Stimulated activated CD4-positive, alpha-beta T cell treated with anti-CD3 and anti-CD28 coated beads, Interleukin-2, amount 100 ng/mL, for 4 hours (primary cell): ENCODE measurements at regions not wholly inside any gene's neighbourhood (a gene's known extent, or its start where the extent isn't known, plus 50 kb on each side); places are given as distances from the start of the nearest gene placed in this dataset.
"Not testable (repeated sequence)": the region's sequence is repeated elsewhere in the genome, so short reads cannot be mapped to it uniquely, and the experiment has no call there.

Experiments
- DNase-seq: peaks from one replicate; pipeline ENCODE4 v3.0.0-alpha.2; 2020; ENCODE audit warnings: low read depth

DNA sequence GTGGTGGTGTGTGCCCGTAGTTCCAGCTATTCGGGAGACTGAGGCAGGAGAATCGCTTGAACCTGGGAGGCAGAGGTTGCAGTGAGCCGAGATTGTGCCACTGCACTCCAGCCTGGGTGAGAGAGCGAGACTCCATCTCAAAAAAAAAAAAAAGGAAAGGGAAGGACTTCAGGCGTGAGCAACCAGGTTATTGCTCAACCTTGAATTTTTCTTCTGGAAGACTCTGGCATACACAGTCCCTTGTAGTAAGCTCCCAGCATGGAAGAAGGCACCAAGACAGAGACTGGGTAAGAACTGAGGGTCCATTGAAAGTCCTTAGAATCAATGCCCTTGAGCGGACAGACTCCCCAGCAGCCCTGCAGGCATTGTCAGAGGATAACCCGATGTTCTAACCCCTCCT is 75.0 kb downstream of the C9orf50 start:
- not testable (repeated sequence) for DNase-seq

DNA sequence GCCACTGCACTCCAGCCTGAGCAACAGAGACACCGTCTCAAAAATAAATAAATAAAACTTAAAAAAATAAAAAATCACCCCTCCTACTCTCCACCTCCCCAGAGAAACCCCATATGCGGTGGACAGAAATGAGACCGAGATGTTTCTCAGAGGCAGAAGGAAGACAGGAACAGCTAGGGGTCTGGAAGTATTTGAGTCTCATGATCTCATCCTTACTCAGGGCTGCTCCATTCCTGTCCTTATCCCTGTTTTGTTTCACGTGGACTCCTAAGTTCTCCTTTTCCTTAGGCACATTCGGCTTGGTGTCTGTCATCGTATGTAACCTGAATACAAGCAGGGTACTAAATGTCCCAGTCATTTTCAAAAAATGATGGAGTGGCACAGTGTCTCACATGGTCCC is 76.1 kb downstream of the C9orf50 start:
- DNase-seq, result no peak

GRCh38 chr9:129542741-129543140 is 78.2 kb downstream of the C9orf50 start:
- no peak for DNase-seq

DNA sequence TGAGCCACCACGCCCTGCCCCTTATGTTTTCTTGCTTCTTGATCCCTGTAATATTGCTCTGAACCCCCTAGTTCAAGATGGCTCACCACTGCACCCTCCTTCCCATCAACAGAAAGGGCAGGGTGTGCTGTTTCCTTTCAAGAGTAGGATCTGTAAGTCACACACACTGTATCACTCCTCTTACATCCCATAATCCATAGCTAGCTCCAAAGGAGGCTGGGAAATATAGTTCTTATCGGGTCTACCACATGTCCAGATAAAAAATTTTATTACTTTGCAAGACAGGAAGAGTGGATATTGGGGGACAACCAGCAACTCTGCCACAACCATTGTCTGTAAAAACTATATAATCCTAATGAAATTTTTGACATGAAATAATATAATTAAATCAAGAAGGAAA is 79.6 kb downstream of the C9orf50 start:
- DNase-seq, result no peak

- no peak for DNase-seq
Observed at GRCh38 chr9:129539446-129539845, 81.5 kb downstream of the C9orf50 start.

DNA sequence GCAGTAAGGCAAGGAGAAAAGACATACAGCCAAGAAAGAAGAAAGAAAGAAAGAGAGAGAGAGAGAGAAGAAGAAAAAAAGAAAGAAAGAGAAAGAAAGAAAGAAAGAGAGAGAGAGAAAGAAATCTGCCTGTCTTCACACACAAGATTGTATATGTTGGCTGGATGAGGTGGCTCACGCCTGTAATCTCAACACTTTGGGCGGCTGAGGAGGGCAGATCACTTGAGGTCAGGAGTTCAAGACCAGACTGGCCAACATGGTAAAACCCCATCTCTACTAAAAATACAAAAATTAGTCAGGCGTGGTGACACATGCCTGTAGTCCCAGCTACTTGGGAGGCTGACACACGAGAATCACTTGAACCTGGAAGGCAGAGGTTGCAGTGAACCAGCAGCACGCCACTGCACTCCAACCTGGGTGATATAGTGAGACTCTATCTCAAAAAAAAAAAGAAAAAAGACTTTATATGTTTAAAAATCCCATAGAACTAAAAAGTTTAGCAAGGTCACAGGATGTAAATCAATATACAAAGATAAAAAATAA is 89.0 kb downstream of the C9orf50 start:
- DNase-seq, result not testable (repeated sequence)

DNA sequence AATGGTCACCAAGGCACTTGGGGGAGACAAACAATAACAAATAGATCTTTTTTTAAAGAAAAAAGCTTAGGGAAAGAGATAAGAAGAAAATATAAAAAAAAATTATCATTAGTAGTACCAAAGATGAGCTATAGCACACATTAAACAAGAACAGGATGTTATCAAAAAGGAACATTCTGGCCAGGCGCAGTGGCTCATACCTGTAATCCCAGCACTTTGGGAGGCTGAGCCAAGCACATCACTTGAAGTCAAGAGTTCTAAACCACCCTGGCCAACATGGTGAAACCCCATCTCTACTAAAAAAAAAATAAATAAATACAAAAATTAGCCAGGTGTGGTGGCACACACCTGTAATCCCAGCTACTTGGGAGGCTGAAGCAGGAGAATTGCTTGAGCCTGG is 92.9 kb downstream of the C9orf50 start:
- not testable (repeated sequence) for DNase-seq

DNA sequence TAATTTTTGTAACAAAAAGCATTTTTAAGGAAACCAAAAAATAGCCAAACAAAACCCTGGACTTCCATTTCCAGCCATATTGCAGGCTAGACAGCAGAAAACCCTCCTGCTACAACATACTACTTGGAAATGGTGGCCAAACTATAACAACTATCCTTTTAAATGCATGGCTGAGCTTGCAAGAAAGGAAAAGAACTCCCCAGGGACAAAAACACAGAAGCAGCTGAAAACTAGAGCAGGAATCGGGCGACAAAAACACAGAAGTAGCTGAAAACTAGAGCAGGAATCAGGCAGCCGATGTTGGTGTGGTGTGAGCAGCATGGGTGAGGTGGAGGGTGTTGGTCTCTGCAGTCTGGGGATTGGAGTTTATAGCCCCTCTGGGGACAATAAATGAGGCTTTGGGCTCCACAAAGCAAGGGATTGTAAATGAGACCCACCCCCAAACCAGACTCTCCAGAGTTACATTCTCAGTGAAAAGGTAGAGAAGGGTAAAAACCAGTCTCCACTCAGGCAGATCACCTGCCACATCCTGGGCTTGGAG is 95.2 kb downstream of the C9orf50 start:
- no peak for DNase-seq

GRCh38 chr9:129524582-129525270 is 96.2 kb downstream of the C9orf50 start:
- no peak for DNase-seq

DNA sequence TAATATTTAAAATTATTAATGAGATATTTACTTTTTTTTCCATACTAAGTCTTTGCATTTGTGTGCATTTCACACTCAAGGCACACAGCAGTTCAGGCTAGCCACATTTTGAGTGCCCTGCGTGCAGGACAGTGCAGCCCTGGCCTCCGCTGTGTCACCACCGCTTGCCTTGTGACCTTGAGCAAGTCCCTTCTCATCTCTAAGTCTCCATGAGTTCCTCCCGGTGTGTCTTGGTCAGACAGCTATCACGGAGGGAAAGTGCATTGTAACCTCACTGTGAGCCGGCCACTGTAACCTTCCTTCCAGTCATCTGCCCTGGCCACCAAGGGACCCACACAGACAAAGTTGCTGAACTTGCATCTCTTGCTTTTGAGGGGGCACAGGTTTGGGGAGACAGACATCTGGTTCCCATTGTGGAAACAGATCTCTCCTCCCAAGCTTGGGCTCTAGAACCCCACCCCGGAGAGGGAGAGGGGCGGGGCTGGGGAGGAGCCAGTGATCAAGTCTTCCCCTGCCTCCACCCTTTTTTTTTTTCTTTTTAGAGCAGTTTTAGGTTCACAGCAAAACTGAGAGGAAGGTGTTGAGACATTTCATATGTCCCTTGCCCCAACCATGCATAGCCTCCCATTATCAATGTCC is 96.8 kb downstream of the C9orf50 start:
- DNase-seq, result no peak

DNA sequence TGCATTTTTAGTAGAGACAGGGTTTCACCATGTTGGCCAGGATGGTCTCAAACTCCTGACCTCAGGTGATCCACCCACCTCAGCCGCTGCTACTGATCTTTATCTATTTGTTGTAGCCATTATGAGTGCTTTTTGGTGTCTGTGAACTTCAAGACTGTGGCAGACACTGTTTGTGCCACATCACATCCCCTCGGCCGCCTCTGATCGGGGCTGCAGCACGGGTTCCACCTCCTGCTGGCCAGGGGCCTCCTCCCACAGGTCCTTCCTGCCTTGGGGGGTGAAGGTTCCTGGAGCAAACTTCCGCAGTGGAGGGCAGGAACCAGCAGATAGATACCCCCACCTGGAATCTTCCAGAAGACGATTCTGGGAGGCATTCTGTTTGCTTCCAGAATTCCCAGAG is 98.5 kb downstream of the C9orf50 start:
- no peak for DNase-seq

DNA sequence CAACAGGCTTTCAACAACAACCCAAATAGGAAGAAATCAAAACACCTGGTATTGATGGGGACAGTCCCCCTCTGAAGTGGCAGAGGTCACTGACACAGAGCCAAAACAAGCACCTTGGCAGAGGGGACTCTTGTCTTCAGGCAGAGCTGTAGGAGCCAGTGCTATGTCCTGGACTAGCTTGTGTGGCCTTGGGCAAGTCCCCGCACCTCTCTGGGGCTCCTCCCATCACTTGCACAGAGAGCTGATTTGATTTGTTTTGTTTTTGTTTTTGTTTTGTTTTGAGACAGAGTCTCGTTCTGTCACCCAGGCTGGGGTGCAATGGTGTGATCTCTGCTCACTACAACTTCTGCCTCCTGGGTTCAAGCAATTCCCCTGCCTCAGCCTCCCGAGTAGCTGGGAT is 100.8 kb downstream of the C9orf50 start:
- no peak for DNase-seq

DNA sequence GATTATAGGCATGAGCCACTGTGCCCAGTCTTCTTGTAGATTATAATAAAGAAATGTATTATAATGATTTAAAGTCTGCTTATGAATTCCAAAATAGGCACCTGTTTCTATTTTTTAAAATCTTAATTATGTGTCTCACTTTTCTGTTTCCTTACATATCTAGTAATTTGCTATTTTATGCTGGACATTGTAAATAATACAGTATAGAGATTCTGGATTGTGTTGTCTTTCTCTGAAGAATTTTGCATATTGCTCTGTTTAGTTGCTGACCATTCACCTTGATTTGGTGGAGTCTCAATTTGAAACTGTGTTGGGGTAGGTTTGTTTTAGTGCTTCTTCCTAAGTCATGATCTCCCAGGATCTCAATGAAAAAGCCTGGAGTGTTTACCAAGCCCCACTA is 102.8 kb downstream of the C9orf50 start:
- DNase-seq, result no peak

DNA sequence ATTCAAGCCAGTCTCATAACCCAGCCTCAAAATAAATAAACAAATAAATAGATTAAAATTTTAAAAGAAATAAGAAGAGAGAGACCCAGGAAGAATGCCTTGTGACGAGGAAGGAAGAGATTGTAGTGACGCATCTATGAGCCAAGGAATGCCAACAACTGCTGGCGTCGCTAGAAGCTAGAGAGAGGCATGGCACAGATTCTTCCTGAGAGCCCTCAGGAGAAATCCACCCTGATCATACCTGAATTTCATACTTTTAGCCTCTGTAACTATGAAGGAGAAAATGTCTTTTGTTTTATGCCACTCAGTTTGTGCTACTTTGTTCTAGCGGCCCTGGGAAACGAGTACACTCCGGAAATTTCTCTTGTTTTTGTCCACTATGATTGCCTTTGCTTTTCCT is 103.9 kb downstream of the C9orf50 start:
- no peak for DNase-seq

GRCh38 chr9:129514891-129515290 is 106.0 kb downstream of the C9orf50 start:
- DNase-seq, result no peak

- DNase-seq, result no peak
Observed at GRCh38 chr9:129514497-129514867, 106.4 kb downstream of the C9orf50 start.

DNA sequence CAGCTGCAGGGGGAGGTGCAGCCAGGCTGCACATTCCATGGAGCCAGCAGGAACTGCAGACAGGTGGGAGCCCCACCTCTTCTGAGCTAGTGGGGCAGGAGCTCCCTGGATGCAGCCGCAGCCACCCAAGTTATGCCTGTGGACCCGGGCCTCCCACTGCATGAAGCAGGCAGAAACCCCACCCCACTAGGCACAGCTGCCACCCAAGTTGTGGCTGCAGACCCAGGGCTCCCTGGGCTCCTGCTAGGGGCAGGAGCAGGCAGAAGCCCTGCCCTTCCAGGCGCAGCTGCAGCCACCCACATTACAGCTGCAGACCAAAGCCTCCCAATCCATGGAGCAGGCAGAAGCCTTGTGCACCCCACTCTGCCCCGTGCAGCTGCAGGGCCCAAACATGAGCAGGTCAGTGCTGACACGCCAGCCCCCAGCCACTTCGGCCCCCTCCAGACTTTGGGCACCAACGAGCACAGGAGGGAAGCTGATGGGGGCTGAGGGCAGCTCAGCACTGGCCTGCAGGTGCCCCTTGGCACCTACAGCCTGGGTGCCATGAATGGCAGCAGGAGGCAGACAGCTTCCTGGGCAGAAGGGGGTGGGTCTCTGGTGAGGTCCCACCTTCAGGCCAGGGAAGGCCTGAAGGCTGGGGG is 106.9 kb downstream of the C9orf50 start:
- no peak for DNase-seq

DNA sequence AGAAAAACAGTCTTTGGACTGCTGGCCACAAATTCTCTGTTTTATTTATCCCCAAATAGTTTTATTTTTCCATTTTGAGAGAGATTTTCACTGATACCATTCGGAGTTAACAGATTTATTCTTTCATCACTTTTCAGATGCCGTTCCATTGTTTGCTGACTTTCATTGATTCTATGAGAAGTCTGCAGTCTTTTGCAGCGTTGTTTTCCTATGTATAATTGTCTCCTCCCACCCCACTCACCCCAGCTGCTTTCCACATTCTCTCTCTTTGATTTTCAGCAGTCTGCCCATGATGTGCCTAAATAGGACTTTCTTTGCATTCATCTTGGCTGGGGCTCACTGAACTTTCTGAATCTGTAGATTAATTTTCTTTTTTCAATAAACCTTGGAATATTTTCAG is 107.6 kb downstream of the C9orf50 start:
- DNase-seq, result no peak

DNA sequence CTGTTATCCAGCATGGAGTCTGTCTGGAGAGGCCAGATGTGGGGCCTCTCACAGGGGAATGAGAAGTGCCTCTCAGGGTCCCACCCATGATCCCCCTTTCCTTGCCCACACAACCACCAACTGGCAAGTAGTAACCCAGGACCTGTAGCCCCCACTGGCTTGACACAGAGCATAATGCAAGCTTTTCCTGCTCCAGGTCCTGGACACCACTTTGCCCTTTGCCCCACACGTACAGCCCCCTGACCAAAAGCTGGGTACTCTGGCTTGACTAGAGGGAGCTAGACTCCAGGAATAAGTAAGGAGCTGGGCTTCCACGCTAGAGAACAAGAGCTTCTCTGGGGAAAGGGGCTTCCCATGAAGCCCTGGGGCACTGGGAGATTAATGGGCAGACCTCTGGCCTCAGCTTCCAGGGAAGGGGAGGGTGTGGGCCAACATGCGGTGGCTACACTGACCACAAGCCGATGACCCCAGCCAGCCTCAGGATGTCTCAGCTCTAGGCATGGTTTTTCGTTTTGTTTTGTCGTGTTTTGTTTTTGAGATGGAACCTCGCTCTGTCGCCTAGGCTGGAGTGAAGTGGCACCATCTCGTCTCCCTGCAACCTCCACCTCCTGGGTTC is 109.5 kb downstream of the C9orf50 start:
- DNase-seq, result no peak

- DNase-seq, result no peak
Observed at GRCh38 chr9:129509533-129509928, 111.4 kb downstream of the C9orf50 start.

DNA sequence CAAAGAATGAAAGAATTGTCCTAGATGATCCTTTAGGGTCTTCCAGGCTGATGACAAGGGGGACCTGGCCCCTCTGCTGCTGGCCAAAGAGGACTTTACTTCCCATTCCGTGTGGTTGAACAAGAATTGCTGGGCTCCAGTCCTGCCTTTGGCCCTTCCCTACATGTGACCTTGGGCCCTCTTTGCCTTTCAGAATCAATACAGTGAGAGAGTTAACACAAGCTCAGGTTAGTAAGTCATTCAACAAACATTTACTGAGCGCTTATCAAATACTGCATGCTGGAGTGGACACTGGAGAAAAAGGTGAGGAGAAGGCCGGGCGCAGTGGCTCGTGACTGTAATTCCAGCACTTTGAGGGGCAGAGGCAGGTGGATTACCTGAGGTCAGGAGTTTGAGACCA is 113.1 kb downstream of the C9orf50 start:
- no peak for DNase-seq

DNA sequence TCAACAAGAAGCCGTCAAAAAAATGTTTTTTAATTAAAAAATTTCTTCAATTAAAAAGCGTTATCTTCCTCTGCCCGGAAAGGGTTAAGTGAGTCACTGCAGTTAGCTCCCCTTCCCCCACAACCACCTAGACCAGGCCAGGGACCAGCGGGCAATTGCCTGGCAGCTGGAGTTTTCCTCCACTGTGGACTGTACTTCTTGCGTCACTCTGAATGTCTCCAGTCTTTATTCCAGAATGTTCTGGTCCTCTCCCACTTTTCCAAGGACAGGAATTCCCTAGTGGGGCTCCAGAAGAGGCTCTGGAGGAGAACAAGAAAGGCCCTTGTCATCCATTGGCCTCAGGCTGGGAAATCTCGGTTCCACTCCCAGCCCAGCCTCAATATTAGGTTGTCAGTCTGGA is 114.0 kb downstream of the C9orf50 start:
- DNase-seq, result no peak

DNA sequence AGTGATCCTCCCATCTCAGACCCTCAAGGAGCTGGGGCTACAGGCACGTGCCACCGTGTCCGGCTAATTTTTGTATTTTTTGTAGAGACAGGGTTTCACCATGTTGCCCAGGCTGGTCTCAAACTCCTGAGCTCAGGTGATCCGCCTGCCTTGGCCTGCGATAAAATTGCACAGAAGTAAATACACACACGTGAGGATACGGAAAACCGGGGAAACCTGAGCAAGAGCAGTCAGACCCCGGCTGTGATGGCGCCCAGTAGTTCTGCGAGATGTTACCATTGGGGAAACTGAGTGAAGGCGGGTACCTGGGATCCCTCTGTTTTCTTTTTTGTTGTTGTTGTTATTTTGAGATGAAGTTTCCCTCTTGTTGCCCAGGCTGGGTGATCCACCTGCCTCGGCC is 114.9 kb downstream of the C9orf50 start:
- DNase-seq, result no peak
